Ovary (tissue), 3 donors: ENCODE measurements at regions not wholly inside any gene's neighbourhood (a gene's known extent, or its start where the extent isn't known, plus 50 kb on each side); places are given as distances from the start of the nearest gene placed in this dataset.

Source experiments
- CTCF ChIP-seq, 3 donors: fragments of 450-650 bp in 2 of 3; fragments of 200-600 bp in 1 of 3; IDR thresholded peaks; one replicate each; pipeline versions ENCODE4 v1.5.1 to v1.8.0; 2016 to 2022; ENCODE audit warnings: antibody characterized with exemption in 3 of 3, mild to moderate bottlenecking in 1 of 3
- EP300 ChIP-seq: sonication (generic); formaldehyde crosslinking; IDR thresholded peaks from one replicate; pipeline ENCODE4 v1.6.1; 2017; ENCODE audit warnings: antibody characterized with exemption
- donor health status: DM: no; HTN: no; CAD: no.

- TF ChIP-seq CTCF (IDR thresholded peaks at IDR 0.05) (no peak), EP300 (no peak)
These were observed 882.6 kb downstream of the GRM8 start for GRCh38 chr7:126370038-126370668.
